Ishikawa (cell line): ENCODE measurements at regions not wholly inside any gene's neighbourhood (a gene's known extent, or its start where the extent isn't known, plus 50 kb on each side); places are given as distances from the start of the nearest gene placed in this dataset.

Experiments used
- CEBPB ChIP-seq: IDR thresholded peaks from 2 replicates; pipeline ENCODE4 v1.6.1; 2012
- CREB1 ChIP-seq: IDR thresholded peaks from 2 replicates; pipeline ENCODE4 v1.6.1; 2012; ENCODE audit warnings: low read depth
- EGR1 ChIP-seq: IDR thresholded peaks from 2 replicates; pipeline ENCODE4 v1.6.1; 2012
- EP300 ChIP-seq: IDR thresholded peaks from 2 replicates; pipeline ENCODE4 v1.6.1; 2012; ENCODE audit warnings: borderline replicate concordance
- FOXM1 ChIP-seq: IDR thresholded peaks from 2 replicates; pipeline ENCODE4 v1.6.1; 2012; ENCODE audit warnings: low read depth, borderline replicate concordance
- MAX ChIP-seq: IDR thresholded peaks from 2 replicates; pipeline ENCODE4 v1.6.1; 2012
- NFIC ChIP-seq: IDR thresholded peaks from 2 replicates; pipeline ENCODE4 v1.6.1; 2012
- RAD21 ChIP-seq: IDR thresholded peaks from 2 replicates; pipeline ENCODE4 v1.6.1; 2012; ENCODE audit warnings: low read depth
- REST ChIP-seq: IDR thresholded peaks from 2 replicates; pipeline ENCODE4 v1.6.1; 2012; ENCODE audit warnings: low read depth, mild to moderate bottlenecking
- TAF1 ChIP-seq: IDR thresholded peaks from 2 replicates; pipeline ENCODE4 v1.6.1; 2012; ENCODE audit warnings: low read depth, mild to moderate bottlenecking
- TCF12 ChIP-seq: IDR thresholded peaks from 2 replicates; pipeline ENCODE4 v1.6.1; 2012; ENCODE audit warnings: low read depth
- TEAD4 ChIP-seq: IDR thresholded peaks from 2 replicates; pipeline ENCODE4 v1.6.1; 2012
- USF1 ChIP-seq: IDR thresholded peaks from 2 replicates; pipeline ENCODE4 v1.6.1; 2012
- YY1 ChIP-seq: IDR thresholded peaks from 2 replicates; pipeline ENCODE4 v1.6.1; 2012; ENCODE audit warnings: low read depth
- ZBTB7A ChIP-seq: IDR thresholded peaks from 2 replicates; pipeline ENCODE4 v1.6.1; 2012; ENCODE audit warnings: low read depth

- TF ChIP-seq YY1 = peak; percentile 36; the same call in 1 of the 2 replicates
- no peak for TF ChIP-seq ZBTB7A
- TF ChIP-seq REST = no peak; the same call in 1 of the 2 replicates
- TF ChIP-seq EGR1 = no peak
- peak; percentile 53; the same call in 1 of the 2 replicates for TF ChIP-seq TEAD4
- TF ChIP-seq TCF12 = peak; percentile 55; the same call in 1 of the 2 replicates
- peak; percentile 95 for TF ChIP-seq NFIC
- no peak for TF ChIP-seq CREB1
- TF ChIP-seq MAX = peak; percentile 48; the same call in 1 of the 2 replicates
- no peak for TF ChIP-seq TAF1
- TF ChIP-seq EP300 = peak; percentile 68; the same call in 1 of the 2 replicates
- 0 out of 2 replicates have a peak, but pooled peaks have one; percentile 30 for TF ChIP-seq USF1
- no peak for TF ChIP-seq CEBPB
- peak; percentile 42 for TF ChIP-seq RAD21
- TF ChIP-seq FOXM1 = peak; percentile 43; the same call in 1 of the 2 replicates
Observed at GRCh38 chr5:56422076-56422762, 189.1 kb upstream of the ANKRD55 start.

GRCh38 chr5:56421246-56422075 lies 188.3 kb upstream of the ANKRD55 start:
- TF ChIP-seq USF1 (no peak), ZBTB7A (no peak)

- TF ChIP-seq YY1 (no peak), TCF12 (no peak), NFIC (no peak), USF1 (no peak), EP300 (no peak)
Observed at GRCh38 chr5:56420323-56420722, 187.2 kb upstream of the ANKRD55 start.

GRCh38 chr5:56419667-56420066 lies 186.5 kb upstream of the ANKRD55 start:
- TF ChIP-seq USF1 (no peak), EP300 (no peak), MAX (no peak), FOXM1 (no peak), TAF1 (no peak), NFIC (no peak), EGR1 (no peak), ZBTB7A (no peak), REST (no peak), TCF12 (no peak), TEAD4 (no peak), RAD21 (no peak), CREB1 (no peak), YY1 (no peak), CEBPB (no peak)

GRCh38 chr5:56415356-56415765 lies 182.2 kb upstream of the ANKRD55 start:
- TF ChIP-seq REST (no peak), CEBPB (no peak), RAD21 (no peak), ZBTB7A (no peak), CREB1 (no peak), MAX (no peak), FOXM1 (no peak), EGR1 (no peak), TAF1 (no peak), NFIC (no peak), EP300 (no peak), TCF12 (no peak), YY1 (no peak)
